Heart left ventricle (tissue), 13 donors: ENCODE measurements at regions not wholly inside any gene's neighbourhood (a gene's known extent, or its start where the extent isn't known, plus 50 kb on each side); places are given as distances from the start of the nearest gene placed in this dataset.

Experiments
- CTCF ChIP-seq, 12 donors: fragments of 200-600 bp; sonication (generic) in 4 of 12; IDR thresholded peaks; one replicate each; pipeline versions ENCODE4 v1.5.0 to v1.8.0; 2018 to 2022; ENCODE audit warnings: antibody characterized with exemption in 12 of 12, mild to moderate bottlenecking in 5 of 12
- POLR2A ChIP-seq, 2 donors: fragments of 450-650 bp; IDR thresholded peaks; one replicate each; pipeline ENCODE4 v1.6.1; 2017; ENCODE audit warnings: antibody characterized with exemption in 2 of 2, mild to moderate bottlenecking in 2 of 2, moderate library complexity in 2 of 2
- donor health status: ischemic (EF 13 %, LVEDD 7.1; RV severe dilation, severe dysfunction).
- donor health status: DM: no; HTN: yes; CAD: no.
- donor health status: DM: no; HTN: no; CAD: no.
- donor health status: ischemic (EF 25% LVEDD 6.9; RV normal size, moderate dysfunction).
- donor health status: ischemic (EF 25% LVEDD 5.7; RV mildly dilated, moderate dysfunction).
- donor health status: ischemic (EF 35%, LVEDD 5.7; RV mildly dilated, moderate dysfunction).
- donor health status: nonischemic (EF 11% LVEDD 7.7; RV severe dilation, severe dysfunction).
- donor health status: DM: yes; HTN: yes; CAD: no.
- donor health status: PGD.
- donor health status: ischemic (EF 29% LVEDD 5.4; RV normal size, mild dysfunction).
- donor health status: nonischemic (EF 23%, LVEDD 6.1; RV moderate dilation, normal function).

GRCh38 chr11:96680211-96681018 is 290.6 kb downstream of the JRKL start:
- TF ChIP-seq CTCF (IDR thresholded peaks at IDR 0.05) (no peak), POLR2A (IDR thresholded peaks at IDR 0.05) (no peak)
